ENCODE measurements at regions not wholly inside any gene's neighbourhood (a gene's known extent, or its start where the extent isn't known, plus 50 kb on each side); places are given as distances from the start of the nearest gene placed in this dataset.
"Not testable (repeated sequence)": the region's sequence is repeated elsewhere in the genome, so short reads cannot be mapped to it uniquely, and the experiment has no call there.

DNA sequence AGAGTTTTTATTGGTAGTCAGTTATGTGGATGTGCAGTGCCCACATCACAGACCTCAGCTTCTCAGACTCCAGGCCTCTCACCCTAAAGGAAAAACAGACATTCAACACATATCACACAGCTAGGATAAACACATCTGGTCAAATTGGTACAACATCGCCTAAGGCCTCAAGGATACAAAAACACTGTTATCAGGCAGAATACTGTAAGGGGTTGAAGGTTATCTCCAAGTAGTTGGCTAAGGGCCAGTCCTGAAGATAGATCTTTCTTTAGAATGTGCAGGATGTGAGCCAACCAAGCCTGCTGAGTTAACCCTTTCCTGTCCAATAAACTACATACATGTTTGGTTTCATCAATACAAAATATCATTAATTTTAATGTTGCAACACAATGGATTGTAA is 308.4 kb upstream of the GJE1 start:
- no peak overlapping the region for H3K4me3 ChIP-seq (ENCODE audit: low read depth, low read length)
- TF ChIP-seq, protein P1, sequence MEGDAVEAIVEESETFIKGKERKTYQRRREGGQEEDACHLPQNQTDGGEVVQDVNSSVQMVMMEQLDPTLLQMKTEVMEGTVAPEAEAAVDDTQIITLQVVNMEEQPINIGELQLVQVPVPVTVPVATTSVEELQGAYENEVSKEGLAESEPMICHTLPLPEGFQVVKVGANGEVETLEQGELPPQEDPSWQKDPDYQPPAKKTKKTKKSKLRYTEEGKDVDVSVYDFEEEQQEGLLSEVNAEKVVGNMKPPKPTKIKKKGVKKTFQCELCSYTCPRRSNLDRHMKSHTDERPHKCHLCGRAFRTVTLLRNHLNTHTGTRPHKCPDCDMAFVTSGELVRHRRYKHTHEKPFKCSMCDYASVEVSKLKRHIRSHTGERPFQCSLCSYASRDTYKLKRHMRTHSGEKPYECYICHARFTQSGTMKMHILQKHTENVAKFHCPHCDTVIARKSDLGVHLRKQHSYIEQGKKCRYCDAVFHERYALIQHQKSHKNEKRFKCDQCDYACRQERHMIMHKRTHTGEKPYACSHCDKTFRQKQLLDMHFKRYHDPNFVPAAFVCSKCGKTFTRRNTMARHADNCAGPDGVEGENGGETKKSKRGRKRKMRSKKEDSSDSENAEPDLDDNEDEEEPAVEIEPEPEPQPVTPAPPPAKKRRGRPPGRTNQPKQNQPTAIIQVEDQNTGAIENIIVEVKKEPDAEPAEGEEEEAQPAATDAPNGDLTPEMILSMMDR (IDR thresholded peaks at IDR 0.05; ENCODE audit: insufficient read depth, low read length): no peak
- DNase-seq (ENCODE audit: low read depth): no peak

DNA sequence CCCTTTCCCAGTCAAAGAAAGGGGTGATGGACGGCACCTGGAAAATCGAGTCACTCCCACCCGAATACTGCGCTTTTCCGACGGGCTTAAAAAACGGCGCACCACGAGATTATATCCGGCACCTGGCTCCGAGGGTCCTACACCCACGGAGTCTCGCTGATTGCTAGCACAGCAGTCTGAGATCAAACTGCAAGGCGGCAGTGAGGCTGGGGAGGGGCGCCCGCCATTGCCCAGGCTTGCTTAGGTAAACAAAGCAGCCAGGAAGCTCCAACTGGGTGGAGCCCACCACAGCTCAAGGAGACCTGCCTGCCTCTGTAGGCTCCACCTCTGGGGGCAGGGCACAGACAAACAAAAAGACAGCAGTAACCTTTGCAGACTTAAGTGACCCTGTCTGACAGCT is 317.7 kb upstream of the GJE1 start:
- H3K4me3 ChIP-seq (ENCODE audit: low read depth, low read length); DNase-seq (ENCODE audit: low read depth): not testable (repeated sequence)

DNA sequence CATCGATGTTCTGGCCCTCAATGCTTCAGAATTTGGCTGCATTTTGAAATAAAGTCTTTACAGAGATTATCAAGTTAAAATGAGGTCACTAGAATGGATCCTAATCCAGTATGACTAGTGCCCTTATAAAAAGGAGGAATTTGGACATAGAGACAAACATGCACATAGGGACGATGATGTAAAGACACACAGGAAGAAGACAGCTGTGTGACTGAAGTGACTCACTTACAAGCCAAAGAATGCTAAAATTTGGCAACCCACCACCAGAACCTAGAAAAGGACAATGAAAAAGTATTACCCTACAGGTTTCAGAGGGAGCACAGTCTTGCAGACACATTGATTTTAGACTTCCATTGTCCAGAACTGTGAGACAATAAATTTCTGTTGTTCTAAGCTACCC is 322.8 kb upstream of the GJE1 start:
- no peak for DNase-seq (ENCODE audit: low read depth)
- TF ChIP-seq, protein P1 (IDR thresholded peaks at IDR 0.05; ENCODE audit: insufficient read depth, low read length): no peak
- no peak overlapping the region for H3K4me3 ChIP-seq (ENCODE audit: low read depth, low read length)

DNA sequence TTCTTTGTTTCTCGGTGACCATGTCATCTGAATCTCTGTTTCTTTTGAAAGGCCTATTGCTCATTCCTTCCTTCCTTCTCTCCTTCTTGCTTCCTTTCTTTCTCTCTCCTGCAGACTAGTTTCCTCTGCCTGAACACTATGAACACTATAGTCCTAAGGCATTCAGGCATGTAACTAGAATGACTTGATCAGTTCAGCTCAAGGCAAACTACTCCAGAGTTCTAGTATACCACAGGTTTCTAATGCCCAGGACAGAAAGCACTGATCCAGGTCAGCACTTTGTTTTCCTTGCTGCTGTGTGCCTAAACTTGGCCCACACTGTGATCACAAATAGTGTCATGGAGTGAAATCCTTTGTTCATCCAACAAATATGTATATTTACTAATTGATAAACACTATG is 324.1 kb upstream of the GJE1 start:
- TF ChIP-seq, protein P1 (IDR thresholded peaks at IDR 0.05; ENCODE audit: insufficient read depth, low read length): no peak
- no peak overlapping the region for H3K4me3 ChIP-seq (ENCODE audit: low read depth, low read length)
- DNase-seq (ENCODE audit: low read depth): no peak

GRCh38 chr6:141800973-141801372 is 331.8 kb upstream of the GJE1 start:
- not testable (repeated sequence) for DNase-seq (ENCODE audit: low read depth); H3K4me3 ChIP-seq (ENCODE audit: low read depth, low read length)

GRCh38 chr6:141790921-141791320 is 341.8 kb upstream of the GJE1 start:
- TF ChIP-seq, protein P1 (IDR thresholded peaks at IDR 0.05; ENCODE audit: insufficient read depth, low read length): no peak
- DNase-seq (ENCODE audit: low read depth): no peak
- H3K4me3 ChIP-seq (ENCODE audit: low read depth, low read length): no peak overlapping the region

DNA sequence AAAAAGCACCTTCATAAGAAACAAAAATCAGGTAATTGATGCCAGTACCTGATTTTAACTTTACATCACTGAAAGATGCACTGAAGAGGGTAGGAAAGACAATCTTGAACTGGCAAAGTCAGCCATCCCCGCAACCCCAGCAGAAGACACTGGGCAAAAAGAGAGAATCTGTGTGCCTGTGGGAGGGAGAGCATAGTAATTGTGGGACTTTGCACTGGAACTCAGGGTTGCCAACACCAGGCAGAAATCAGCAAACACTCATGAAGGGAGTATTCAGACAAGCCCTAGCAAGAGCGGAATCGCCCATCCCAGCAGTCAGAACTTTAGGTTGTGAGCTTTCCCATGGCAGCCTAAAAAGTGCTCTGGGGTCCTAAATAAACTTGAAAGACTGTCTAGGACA is 344.6 kb upstream of the GJE1 start:
- H3K4me3 ChIP-seq (ENCODE audit: low read depth, low read length): no peak overlapping the region
- no peak for DNase-seq (ENCODE audit: low read depth)
- TF ChIP-seq, protein P1 (IDR thresholded peaks at IDR 0.05; ENCODE audit: insufficient read depth, low read length): no peak

- TF ChIP-seq, protein P1 (IDR thresholded peaks at IDR 0.05; ENCODE audit: insufficient read depth, low read length): no peak
- H3K4me3 ChIP-seq (ENCODE audit: low read depth, low read length): no peak overlapping the region
- DNase-seq (ENCODE audit: low read depth): no peak
Measured at GRCh38 chr6:141783585-141783984, 349.1 kb upstream of the GJE1 start.
